GM12864 (cell line): ENCODE measurements at regions not wholly inside any gene's neighbourhood (a gene's known extent, or its start where the extent isn't known, plus 50 kb on each side); places are given as distances from the start of the nearest gene placed in this dataset.
"Not testable (repeated sequence)": the region's sequence is repeated elsewhere in the genome, so short reads cannot be mapped to it uniquely, and the experiment has no call there.

ENCODE experiments used
- DNase-seq: peaks from one replicate; pipeline ENCODE4 v3.0.0-alpha.2; 2011; ENCODE audit warnings: low read depth
- H3K4me3 ChIP-seq: 2 replicates; pipeline ENCODE4 v1.5.1; 2011; ENCODE audit warnings: mild to moderate bottlenecking, low read depth, low read length, control low read depth
- TF ChIP-seq, protein P1 (sequence below): IDR thresholded peaks from 2 replicates; pipeline ENCODE4 v1.5.1; 2011; ENCODE audit warnings: low read depth, mild to moderate bottlenecking, moderate library complexity, low read length, control low read depth, inconsistent platforms; ENCODE audit errors: missing control alignments

DNA sequence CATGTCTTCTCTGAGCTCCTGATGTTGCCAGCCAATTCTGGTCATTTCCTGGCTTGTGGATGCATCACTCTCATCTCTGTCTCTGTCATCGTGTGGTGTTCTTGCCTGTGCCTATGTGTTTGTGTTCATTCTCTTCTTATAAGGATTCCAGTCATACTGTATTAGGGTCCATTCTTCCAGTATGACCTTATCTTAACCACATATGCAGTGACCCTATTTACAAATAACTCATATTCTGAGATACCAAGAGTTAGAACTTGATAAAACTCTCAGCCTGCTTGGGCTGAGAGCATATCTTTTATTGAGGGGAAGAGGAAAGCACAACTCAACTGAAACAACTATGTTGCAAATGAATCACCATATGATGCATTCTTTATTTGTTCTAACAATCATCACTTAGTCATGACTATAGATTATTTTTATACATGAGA is 189.0 kb upstream of the ANXA10 start:
- TF ChIP-seq, protein P1, sequence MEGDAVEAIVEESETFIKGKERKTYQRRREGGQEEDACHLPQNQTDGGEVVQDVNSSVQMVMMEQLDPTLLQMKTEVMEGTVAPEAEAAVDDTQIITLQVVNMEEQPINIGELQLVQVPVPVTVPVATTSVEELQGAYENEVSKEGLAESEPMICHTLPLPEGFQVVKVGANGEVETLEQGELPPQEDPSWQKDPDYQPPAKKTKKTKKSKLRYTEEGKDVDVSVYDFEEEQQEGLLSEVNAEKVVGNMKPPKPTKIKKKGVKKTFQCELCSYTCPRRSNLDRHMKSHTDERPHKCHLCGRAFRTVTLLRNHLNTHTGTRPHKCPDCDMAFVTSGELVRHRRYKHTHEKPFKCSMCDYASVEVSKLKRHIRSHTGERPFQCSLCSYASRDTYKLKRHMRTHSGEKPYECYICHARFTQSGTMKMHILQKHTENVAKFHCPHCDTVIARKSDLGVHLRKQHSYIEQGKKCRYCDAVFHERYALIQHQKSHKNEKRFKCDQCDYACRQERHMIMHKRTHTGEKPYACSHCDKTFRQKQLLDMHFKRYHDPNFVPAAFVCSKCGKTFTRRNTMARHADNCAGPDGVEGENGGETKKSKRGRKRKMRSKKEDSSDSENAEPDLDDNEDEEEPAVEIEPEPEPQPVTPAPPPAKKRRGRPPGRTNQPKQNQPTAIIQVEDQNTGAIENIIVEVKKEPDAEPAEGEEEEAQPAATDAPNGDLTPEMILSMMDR = no peak
- H3K4me3 ChIP-seq = no peak overlapping the region
- DNase-seq = no peak

DNA sequence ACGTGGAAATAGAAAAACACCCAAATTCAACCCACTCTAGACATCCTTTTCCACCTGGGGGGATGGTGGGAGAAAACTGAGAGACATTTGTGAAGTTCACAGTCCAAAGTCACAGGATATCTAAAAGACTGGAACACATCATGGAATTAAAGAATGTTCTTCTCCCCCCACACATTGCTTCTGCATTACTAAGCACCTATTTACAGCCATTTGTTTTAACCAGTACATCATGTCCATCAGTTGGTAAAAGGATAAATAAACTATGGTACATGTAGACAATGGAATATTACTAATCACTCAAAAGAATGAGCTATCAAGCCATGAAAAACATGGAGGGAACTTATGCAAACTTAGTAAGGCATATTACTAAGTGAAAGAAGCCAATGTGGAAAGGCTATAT is 185.5 kb upstream of the ANXA10 start:
- no peak overlapping the region for H3K4me3 ChIP-seq
- no peak for DNase-seq
- TF ChIP-seq, protein P1 = no peak

DNA sequence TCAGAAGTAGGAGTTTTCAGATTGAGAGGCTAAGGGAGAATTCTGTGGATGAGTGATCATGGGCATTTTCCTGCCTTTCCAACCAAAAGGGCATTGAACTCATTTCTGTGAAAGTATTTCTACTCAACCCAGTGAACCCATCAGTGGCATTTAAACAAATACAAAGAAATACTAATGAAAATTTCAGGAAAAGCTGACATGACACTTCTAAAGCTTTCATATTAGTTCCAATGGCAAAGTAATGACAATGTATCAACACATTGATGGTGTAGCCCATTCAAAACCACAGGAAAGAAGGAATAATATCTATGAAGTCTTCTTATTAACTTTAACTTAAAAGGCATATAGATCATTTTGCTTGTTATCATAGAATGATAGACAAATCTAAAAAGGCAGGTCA is 183.5 kb upstream of the ANXA10 start:
- DNase-seq = no peak
- TF ChIP-seq, protein P1 = no peak
- H3K4me3 ChIP-seq = no peak overlapping the region

DNA sequence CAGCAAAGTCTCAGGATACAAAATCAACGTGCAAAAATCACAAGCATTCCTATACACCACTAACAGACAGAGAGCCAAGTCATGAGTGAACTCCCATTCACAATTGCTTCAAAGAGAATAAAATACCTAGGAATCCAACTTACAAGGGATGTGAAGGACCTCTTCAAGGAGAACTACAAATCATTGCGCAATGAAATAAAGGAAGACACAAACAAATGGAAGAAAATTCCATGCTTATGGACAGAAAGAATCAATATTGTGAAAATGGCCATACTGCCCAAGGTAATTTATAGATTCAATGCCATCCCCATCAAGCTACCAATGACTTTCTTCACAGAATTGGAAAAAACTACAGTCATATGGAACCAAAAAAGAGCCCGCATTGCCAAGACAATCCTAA is 179.8 kb upstream of the ANXA10 start:
- not testable (repeated sequence) for H3K4me3 ChIP-seq, DNase-seq

DNA sequence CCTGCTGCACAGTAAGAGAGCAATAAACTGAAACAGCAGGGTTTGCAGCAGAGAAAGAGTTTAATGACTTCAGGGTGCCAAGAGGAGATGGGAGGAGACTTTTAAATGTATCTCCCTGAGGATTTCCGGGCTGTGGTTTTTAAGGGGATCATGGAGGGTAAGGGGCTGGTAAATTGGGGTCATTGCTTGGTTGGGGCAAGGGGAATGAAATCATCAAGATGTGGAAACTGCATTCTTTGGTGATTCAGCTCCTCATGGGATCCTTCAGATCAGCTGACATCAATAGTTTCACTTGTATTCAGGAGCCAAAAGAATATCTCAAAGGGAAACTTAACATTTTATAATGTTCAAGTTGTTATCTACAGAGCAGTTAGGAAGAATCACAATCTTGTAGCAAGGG is 174.3 kb upstream of the ANXA10 start:
- no peak for DNase-seq
- H3K4me3 ChIP-seq = no peak overlapping the region

DNA sequence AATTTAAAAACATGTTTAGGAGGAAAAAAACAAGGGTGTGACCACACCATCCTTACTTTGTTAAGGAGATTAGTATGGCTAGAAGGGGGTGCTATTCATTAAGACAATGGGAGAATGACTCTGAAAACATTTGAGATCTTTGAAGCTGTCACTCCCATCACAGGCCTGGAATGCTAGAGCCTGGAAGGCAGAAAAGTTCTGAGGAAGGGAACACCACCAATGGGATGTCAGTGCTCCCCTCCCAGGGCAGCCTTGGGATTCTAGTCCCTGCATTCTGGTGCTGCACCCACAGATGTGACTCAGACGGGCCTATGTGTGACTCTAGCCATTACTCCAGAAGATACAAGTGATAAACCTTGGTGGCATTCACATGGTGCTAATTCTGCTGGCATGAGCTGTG is 162.2 kb upstream of the ANXA10 start:
- DNase-seq = no peak
- TF ChIP-seq, protein P1 = no peak
- no peak overlapping the region for H3K4me3 ChIP-seq

More for the DNA sequence above, 174.3 kb upstream of the ANXA10 start:
- TF ChIP-seq, protein P1 = no peak

DNA sequence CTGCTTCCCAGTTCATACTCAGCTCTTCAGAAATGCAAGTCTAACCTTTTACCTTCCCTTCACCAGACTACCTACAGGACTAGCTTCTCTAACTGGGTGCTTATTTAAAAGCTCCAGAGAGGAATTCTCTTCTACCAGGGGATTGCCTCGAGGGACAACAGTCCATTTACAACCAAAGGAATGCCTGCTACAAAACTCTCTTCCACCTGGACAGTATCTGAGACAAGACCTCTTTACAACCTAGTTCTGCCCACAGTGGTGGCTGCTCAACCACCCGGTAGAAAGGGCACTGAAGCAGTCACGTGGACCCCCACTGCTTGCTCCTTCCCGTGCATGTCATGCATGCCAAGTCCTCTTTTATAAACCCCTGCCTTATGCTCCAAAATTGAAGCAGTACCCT is 158.1 kb upstream of the ANXA10 start:
- TF ChIP-seq, protein P1 = no peak
- H3K4me3 ChIP-seq = no peak overlapping the region
- no peak for DNase-seq
